ENCODE measurements at regions not wholly inside any gene's neighbourhood (a gene's known extent, or its start where the extent isn't known, plus 50 kb on each side); places are given as distances from the start of the nearest gene placed in this dataset.

- ATAC-seq, result no peak
- H3K9me3 ChIP-seq, result no peaks in the 10 kb centered on the region
- intact Hi-C loops (cut with DNase I), result no loop called here
- no peaks in the 10 kb centered on the region for H3K36me3 ChIP-seq (replicated peaks in 1 of 2; ENCODE audit: insufficient read depth in 1 of 2, low read depth in 2 of 2)
- H3K4me1 ChIP-seq, result no peaks in the 10 kb centered on the region
- no peak for TF ChIP-seq POLR2A (IDR thresholded peaks at IDR 0.05)
- no peak for TF ChIP-seq CTCF (IDR thresholded peaks at IDR 0.05)
- no peak for DNase-seq
- no peak overlapping the region for H3K27ac ChIP-seq
- no peaks in the 10 kb centered on the region for H3K27me3 ChIP-seq
- WGBS, 2 donors, result 33% methylated on average over 1 of the region's 1 CpG
- H3K4me3 ChIP-seq, result no peak overlapping the region
Measured at GRCh38 chr7:91520645-91521044, 256.4 kb downstream of the FZD1 start.

GRCh38 chr7:91526404-91526803 is 262.2 kb downstream of the FZD1 start:
- Histone ChIP-seq H3K27ac (no peak overlapping the region), H3K4me3 (no peak overlapping the region), H3K9me3 (no peaks in the 10 kb centered on the region), H3K27me3 (no peaks in the 10 kb centered on the region), H3K36me3 (replicated peaks in 1 of 2; ENCODE audit: insufficient read depth in 1 of 2, low read depth in 2 of 2) (no peaks in the 10 kb centered on the region), H3K4me1 (no peaks in the 10 kb centered on the region)
- ATAC-seq (no peak), DNase-seq (no peak)
- intact Hi-C loops (cut with DNase I), result no loop called here
- TF ChIP-seq CTCF (IDR thresholded peaks at IDR 0.05) (no peak), POLR2A (IDR thresholded peaks at IDR 0.05) (no peak)

GRCh38 chr7:91527460-91527859 is 263.2 kb downstream of the FZD1 start:
- intact Hi-C loops (cut with DNase I), result no loop called here
- ATAC-seq (no peak), DNase-seq (no peak)
- TF ChIP-seq CTCF (IDR thresholded peaks at IDR 0.05) (no peak), POLR2A (IDR thresholded peaks at IDR 0.05) (no peak)
- H3K4me1 ChIP-seq, result no peaks in the 10 kb centered on the region
- H3K9me3 ChIP-seq, result no peaks in the 10 kb centered on the region
- no peaks in the 10 kb centered on the region for H3K27me3 ChIP-seq
- no peak overlapping the region for H3K27ac ChIP-seq
- no peak overlapping the region for H3K4me3 ChIP-seq
- H3K36me3 ChIP-seq (replicated peaks in 1 of 2; ENCODE audit: insufficient read depth in 1 of 2, low read depth in 2 of 2), result no peaks in the 10 kb centered on the region
- 88 to 91% methylated on average over 5 of the region's 5 CpGs for WGBS, 2 donors

- Histone ChIP-seq H3K27me3 (no peaks in the 10 kb centered on the region), H3K36me3 (replicated peaks in 1 of 2; ENCODE audit: insufficient read depth in 1 of 2, low read depth in 2 of 2) (no peaks in the 10 kb centered on the region), H3K4me1 (no peaks in the 10 kb centered on the region), H3K4me3 (no peak overlapping the region), H3K9me3 (no peaks in the 10 kb centered on the region), H3K27ac (no peak overlapping the region)
- DNase-seq, result no peak
- TF ChIP-seq CTCF (IDR thresholded peaks at IDR 0.05) (no peak), POLR2A (IDR thresholded peaks at IDR 0.05) (no peak)
- 37 to 57% methylated on average over 1 of the region's 1 CpG for WGBS, 2 donors
- ATAC-seq, result no peak
- intact Hi-C loops (cut with DNase I), result no loop called here
Measured at GRCh38 chr7:91533996-91534395, 269.8 kb downstream of the FZD1 start.

GRCh38 chr7:91537260-91538152 is 273.3 kb downstream of the FZD1 start:
- Histone ChIP-seq H3K36me3 (replicated peaks in 1 of 2; ENCODE audit: insufficient read depth in 1 of 2, low read depth in 2 of 2) (no peaks in the 10 kb centered on the region), H3K4me3 (no peak overlapping the region), H3K27ac (no peak overlapping the region), H3K9me3 (no peaks in the 10 kb centered on the region), H3K27me3 (no peaks in the 10 kb centered on the region), H3K4me1 (no peaks in the 10 kb centered on the region)
- no peak for DNase-seq
- 45 to 60% methylated on average over 9 of the region's 9 CpGs for WGBS, 2 donors
- intact Hi-C loops (cut with DNase I), result no loop called here
- no peak for TF ChIP-seq CTCF (IDR thresholded peaks at IDR 0.05)
- TF ChIP-seq POLR2A (IDR thresholded peaks at IDR 0.05), result no peak
- ATAC-seq, result no peak
